Spleen (tissue), 11 donors: ENCODE measurements at regions not wholly inside any gene's neighbourhood (a gene's known extent, or its start where the extent isn't known, plus 50 kb on each side); places are given as distances from the start of the nearest gene placed in this dataset.

ENCODE experiments used
- DNase-seq: peaks from one replicate; pipeline ENCODE4 v3.0.0-alpha.2; 2020
- H3K27ac ChIP-seq, 8 donors: fragments of 200-600 bp; sonication (generic) in 7 of 8; 1 replicate in 4 of 8; 2 replicates in 4 of 8; pipeline versions ENCODE4 v1.5.0 to v1.8.0; 2016 to 2021; ENCODE audit warnings: inconsistent platforms in 4 of 8, mild to moderate bottlenecking in 4 of 8, moderate library complexity in 1 of 8
- H3K27me3 ChIP-seq, 7 donors: fragments of 200-600 bp; sonication (generic) in 6 of 7; replicated peaks in 1 of 7; 1 replicate in 4 of 7; 2 replicates in 3 of 7; pipeline versions ENCODE4 v1.5.0 to v1.8.0; 2016 to 2021; ENCODE audit warnings: inconsistent platforms in 3 of 7, mild to moderate bottlenecking in 1 of 7
- H3K36me3 ChIP-seq, 6 donors: fragments of 200-600 bp; sonication (generic) in 5 of 6; 1 replicate in 4 of 6; 2 replicates in 2 of 6; pipeline versions ENCODE4 v1.5.0 to v1.8.0; 2016 to 2021; ENCODE audit warnings: inconsistent platforms in 2 of 6
- H3K4me1 ChIP-seq, 6 donors: fragments of 200-600 bp; sonication (generic) in 5 of 6; 1 replicate in 3 of 6; 2 replicates in 3 of 6; pipeline versions ENCODE4 v1.5.0 to v1.8.0; 2016 to 2021; ENCODE audit warnings: inconsistent platforms in 3 of 6
- H3K4me3 ChIP-seq, 8 donors: fragments of 200-600 bp; sonication (generic) in 7 of 8; 1 replicate in 4 of 8; 2 replicates in 4 of 8; pipeline versions ENCODE4 v1.5.0 to v1.8.0; 2016 to 2021; ENCODE audit warnings: inconsistent platforms in 4 of 8, mild to moderate bottlenecking in 4 of 8, moderate library complexity in 2 of 8
- H3K9me3 ChIP-seq, 8 donors: fragments of 200-600 bp; sonication (generic) in 7 of 8; 1 replicate in 4 of 8; 2 replicates in 4 of 8; pipeline versions ENCODE4 v1.5.0 to v1.8.0; 2016 to 2021; ENCODE audit warnings: inconsistent platforms in 4 of 8
- CTCF ChIP-seq, 11 experiments: fragments of 200-600 bp in 7 of 11; fragments of 450-650 bp in 4 of 11; sonication (generic) in 4 of 11; IDR thresholded peaks in 8 of 11; conservative IDR thresholded peaks in 3 of 11; 1 replicate in 7 of 11; 2 replicates in 4 of 11; pipeline versions ENCODE4 v1.4.0 to v1.8.0; 2016 to 2021; ENCODE audit warnings: antibody characterized with exemption in 11 of 11, inconsistent platforms in 4 of 11, mild to moderate bottlenecking in 1 of 11
- POLR2A ChIP-seq, 3 donors: fragments of 450-650 bp; IDR thresholded peaks; one replicate each; pipeline ENCODE4 v1.5.1; 2017; ENCODE audit warnings: antibody characterized with exemption in 3 of 3, mild to moderate bottlenecking in 1 of 3
- POLR2AphosphoS5 ChIP-seq, 3 donors: sonication (generic); formaldehyde crosslinking; IDR thresholded peaks; one replicate each; pipeline ENCODE4 v1.5.1; 2017; ENCODE audit warnings: antibody characterized with exemption in 3 of 3
- WGBS, 5 donors: extraction: QIAGEN DNeasy Blood & Tissue Kit in 3 of 5; methylation state at CpG; one replicate each; pipeline versions ENCODE4 v1.1.5 to v1.1.7; 2013 to 2018; 5-methylcytosine and 5-hydroxymethylcytosine counted together
- intact Hi-C: fragments of 100-400 bp; cut with DNase I; formaldehyde crosslinking; loops from one replicate; pipeline ENCODE4 v1.15.0; 2023; ENCODE audit warnings: low total_unique reads
- donor health status: healthy with polysubstance abuse.
- donor health status: DM: no; HTN: no; CAD: no; lungs with moderate emphysema.
- donor health status: DM: no; HTN: no; CAD: no.
- donor health status: Bipolar disorder and iron deficiency.
- donor health status: healthy.
- donor health status: DM: no; HTN: no; CAD: no.
- donor health status: DM: yes; HTN: yes; CAD: no.

GRCh38 chr2:116133381-116133942 is 1681.0 kb upstream of the DDX18 start:
- no peak for DNase-seq
- Histone ChIP-seq H3K36me3 (no peaks in the 10 kb centered on the region), H3K27me3 (no peaks in the 10 kb centered on the region), H3K4me1 (no peaks in the 10 kb centered on the region), H3K9me3 (peaks cover 0 to 11% (median 3%) of the 10 kb centered on the region in 8 donors), H3K27ac (no peak overlapping the region), H3K4me3 (no peak overlapping the region)
- 74 to 81% (median 79%) methylated on average over 14 of the region's 14 CpGs for whole genome bisulfite sequencing, 5 donors
- intact Hi-C loops = no loop called here
- TF ChIP-seq POLR2AphosphoS5 (IDR thresholded peaks at IDR 0.05) (no peak), POLR2A (IDR thresholded peaks at IDR 0.05) (no peak), CTCF (IDR thresholded peaks at IDR 0.05 in 8 of 11, conservative IDR thresholded peaks at IDR 0.05 in 3 of 11) (no peak)

DNA sequence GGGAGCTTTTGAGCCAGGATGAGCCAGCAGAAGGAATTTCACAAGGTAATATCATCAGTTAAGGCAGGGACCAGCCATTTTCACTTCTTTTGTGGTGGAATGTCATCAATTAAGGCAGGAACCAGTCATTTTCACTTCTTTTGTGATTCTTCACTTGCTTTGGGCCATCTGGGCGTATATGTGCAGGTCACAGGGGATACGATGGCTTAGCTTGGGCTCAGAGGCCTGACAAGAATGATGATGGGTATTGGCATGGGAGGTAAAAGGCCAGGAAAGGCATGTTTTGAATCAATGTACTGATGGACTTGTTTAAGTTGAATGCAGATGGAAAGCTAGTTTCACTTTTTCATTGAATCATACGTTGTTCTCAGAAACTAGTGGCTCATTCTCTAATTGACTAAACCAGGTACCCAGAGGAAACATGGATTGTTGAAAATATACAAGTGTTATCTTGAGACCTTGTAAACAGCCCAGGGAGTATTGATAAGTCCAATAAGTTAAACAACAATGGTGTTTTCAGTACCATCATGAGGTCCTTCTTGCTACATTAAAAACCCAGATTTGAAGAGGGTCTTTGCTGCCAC is 1672.5 kb upstream of the DDX18 start:
- WGBS, 5 donors = 64 to 84% (median 71%) methylated on average over 3 of the region's 3 CpGs
- H3K4me1 ChIP-seq = no peaks in the 10 kb centered on the region
- no peak for DNase-seq

DNA sequence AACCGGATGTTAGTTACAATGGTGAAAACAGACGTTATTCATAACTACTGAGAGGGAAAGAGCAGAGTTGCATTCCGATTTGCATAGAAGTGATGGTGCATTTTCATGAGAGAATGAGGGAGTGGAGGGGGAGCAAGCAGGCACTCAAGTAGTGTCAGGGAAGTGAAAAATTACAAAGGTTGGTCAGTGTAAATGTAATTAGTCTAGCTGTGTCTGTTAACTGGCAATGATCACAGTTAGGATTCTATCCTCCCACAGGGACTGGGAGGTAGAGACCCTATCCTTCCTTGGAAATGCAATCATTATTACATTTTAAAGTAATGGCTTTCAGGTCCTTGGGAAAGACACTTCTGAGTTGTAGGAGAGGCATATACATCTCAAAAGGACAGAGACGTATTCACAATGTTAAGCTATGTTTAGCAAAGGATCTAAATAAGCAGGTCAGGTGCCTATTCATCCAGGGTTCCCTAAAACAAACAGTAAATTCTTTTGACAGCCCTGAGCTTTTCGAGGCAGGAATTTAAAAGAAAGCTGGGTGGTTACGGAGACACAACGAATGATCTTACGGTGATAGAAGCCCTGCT is 1671.8 kb upstream of the DDX18 start:
- WGBS, 5 donors = 37 to 43% (median 40%) methylated on average over 8 of the region's 8 CpGs
- Histone ChIP-seq H3K27me3 (no peaks in the 10 kb centered on the region), H3K4me1 (no peaks in the 10 kb centered on the region), H3K27ac (no peak overlapping the region), H3K9me3 (peaks cover 0 to 19% (median 6%) of the 10 kb centered on the region in 8 donors), H3K36me3 (no peaks in the 10 kb centered on the region), H3K4me3 (no peak overlapping the region)
- no peak for DNase-seq
- TF ChIP-seq POLR2AphosphoS5 (IDR thresholded peaks at IDR 0.05) (no peak), CTCF (IDR thresholded peaks at IDR 0.05 in 8 of 11, conservative IDR thresholded peaks at IDR 0.05 in 3 of 11) (no peak), POLR2A (IDR thresholded peaks at IDR 0.05) (no peak)
- intact Hi-C loops = no loop called here

More for the DNA sequence above, 1672.5 kb upstream of the DDX18 start:
- Histone ChIP-seq H3K36me3 (no peaks in the 10 kb centered on the region), H3K27ac (no peak overlapping the region), H3K27me3 (no peaks in the 10 kb centered on the region), H3K4me3 (no peak overlapping the region), H3K9me3 (peaks cover 0 to 22% (median 6%) of the 10 kb centered on the region in 8 donors)
- TF ChIP-seq CTCF (IDR thresholded peaks at IDR 0.05 in 8 of 11, conservative IDR thresholded peaks at IDR 0.05 in 3 of 11) (no peak), POLR2AphosphoS5 (IDR thresholded peaks at IDR 0.05) (no peak), POLR2A (IDR thresholded peaks at IDR 0.05) (no peak)
- intact Hi-C loops = no loop called here

DNA sequence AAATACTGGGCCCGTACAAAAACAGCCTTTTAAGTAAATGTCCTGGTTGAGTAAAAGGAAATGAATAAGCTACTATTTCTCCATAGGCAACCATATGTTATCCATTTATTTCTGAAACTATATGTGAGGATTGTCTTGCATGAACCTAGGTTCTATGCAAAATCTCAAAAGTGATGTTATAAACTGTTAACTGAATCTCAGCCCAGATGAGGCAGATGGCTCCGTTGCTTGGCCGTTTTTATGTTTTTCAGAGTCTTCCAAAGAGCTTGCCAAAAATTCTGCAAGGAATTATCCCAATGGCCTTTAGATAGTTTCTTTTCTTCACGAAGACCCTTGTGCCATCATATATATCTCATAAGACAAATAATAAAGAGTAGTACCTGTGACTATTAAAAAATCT is 1669.5 kb upstream of the DDX18 start:
- Histone ChIP-seq H3K27me3 (no peaks in the 10 kb centered on the region), H3K27ac (no peak overlapping the region), H3K36me3 (no peaks in the 10 kb centered on the region), H3K4me1 (no peaks in the 10 kb centered on the region), H3K9me3 (peaks cover 0 to 23% (median 5%) of the 10 kb centered on the region in 8 donors), H3K4me3 (no peak overlapping the region)
- intact Hi-C loops = no loop called here
- TF ChIP-seq POLR2AphosphoS5 (IDR thresholded peaks at IDR 0.05) (no peak), POLR2A (IDR thresholded peaks at IDR 0.05) (no peak), CTCF (IDR thresholded peaks at IDR 0.05 in 8 of 11, conservative IDR thresholded peaks at IDR 0.05 in 3 of 11) (no peak)
- no peak for DNase-seq
- WGBS, 5 donors = 70 to 84% (median 81%) methylated on average over 4 of the region's 4 CpGs
